Daoy (cell line): ENCODE measurements at regions not wholly inside any gene's neighbourhood (a gene's known extent, or its start where the extent isn't known, plus 50 kb on each side); places are given as distances from the start of the nearest gene placed in this dataset.

Source experiments
- DNase-seq: peaks from one replicate; pipeline ENCODE4 v3.0.0-alpha.2; 2015; ENCODE audit warnings: low read depth

DNA sequence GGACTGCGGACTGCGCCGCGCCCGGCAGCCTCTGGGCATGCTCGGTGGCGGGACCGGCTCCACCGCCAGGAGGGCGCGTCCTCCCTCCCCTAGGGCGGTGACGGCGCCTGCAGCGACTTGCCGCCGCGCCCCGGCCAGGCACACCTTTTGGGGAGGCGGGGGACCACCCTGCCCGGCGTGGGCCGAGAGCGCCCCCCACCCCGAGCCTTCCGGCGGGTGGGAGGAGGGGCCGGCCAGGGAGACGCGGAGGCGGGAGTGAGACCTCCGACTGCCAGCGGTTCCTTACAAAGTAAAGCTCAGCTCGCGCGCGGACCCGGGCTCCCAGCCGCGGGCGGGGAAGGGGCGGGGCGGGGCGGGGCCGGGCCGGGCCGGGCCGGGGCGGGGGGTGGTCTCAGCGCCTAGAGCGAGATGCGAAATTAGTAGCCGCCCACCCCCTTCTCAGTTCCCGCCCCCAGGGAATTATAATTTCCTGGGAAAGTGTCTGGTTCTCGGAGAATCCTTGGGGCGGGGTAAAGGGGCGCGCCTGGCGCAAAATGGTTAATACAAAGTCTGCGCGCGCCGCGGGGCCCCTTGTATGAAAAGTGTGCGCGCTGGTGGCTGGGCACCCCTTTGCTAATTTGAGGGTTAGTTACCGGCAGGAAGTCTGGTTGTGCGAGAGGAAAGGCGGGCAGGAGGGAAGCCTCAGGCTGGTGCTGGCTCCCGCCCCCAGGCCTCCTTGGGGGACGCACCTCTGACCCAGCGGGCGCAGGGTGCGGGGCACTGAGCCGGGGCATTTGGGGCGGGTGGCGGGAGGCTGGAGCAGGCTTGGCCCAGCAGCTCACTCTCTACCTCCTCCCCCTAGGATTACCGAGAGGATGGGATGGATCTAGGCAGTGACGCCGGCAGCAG is 224.8 kb upstream of the IL12A start:
- peak; percentile 94 for DNase-seq

DNA sequence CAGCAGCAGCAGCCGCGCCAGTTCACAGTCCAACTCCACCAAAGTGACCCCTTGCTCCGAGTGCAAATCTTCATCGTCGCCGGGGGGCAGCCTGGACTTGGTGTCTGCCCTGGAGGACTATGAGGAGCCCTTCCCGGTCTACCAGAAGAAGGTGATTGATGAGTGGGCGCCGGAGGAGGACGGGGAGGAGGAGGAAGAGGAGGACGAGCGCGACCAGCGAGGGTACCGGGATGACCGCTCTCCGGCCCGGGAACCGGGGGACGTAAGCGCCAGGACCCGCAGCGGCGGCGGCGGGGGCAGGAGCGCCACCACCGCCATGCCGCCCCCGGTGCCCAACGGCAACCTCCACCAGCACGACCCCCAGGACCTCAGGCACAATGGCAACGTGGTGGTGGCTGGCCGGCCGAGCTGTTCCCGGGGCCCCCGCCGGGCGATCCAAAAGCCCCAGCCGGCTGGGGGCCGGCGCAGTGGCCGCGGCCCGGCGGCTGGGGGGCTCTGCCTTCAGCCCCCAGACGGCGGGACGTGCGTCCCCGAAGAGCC is 224.1 kb upstream of the IL12A start:
- no peak for DNase-seq

DNA sequence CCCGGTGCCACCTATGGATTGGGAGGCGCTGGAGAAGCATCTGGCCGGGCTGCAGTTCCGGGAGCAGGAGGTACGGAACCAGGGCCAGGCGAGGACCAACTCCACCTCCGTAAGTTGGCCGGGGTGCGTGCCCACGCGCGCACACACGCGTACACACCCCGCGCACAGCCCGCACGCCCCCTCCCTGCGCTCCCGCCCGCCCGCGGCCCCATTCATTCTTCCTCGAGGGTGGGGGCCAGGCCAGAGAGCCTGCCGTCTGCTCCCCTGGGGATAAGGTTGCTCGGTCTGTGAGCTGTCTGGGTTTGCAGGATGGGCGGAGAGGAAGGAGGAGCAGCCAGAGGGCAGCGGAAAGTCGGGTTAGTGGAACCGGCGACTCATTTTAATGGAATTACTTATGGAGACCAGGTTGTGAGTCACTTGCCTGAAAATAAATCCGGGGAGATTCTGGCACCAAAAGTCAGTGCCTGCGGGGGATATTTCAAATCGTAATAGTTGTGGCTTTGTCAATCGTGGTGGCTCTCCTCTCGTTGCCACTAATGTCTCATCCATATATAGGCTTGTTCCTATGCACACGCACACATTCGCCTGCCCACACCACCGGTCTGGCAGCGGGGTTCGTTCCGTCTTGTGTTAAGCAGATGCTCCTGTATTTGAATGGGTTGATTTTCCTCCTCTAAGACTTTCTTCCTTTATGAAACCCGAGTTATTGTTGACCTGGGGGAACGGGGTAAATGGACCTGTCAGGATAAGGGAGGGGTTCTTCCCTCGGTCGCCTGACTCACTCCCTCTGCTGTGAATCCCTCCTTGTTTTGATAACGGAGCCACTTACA is 223.4 kb upstream of the IL12A start:
- DNase-seq = peak; percentile 99

DNA sequence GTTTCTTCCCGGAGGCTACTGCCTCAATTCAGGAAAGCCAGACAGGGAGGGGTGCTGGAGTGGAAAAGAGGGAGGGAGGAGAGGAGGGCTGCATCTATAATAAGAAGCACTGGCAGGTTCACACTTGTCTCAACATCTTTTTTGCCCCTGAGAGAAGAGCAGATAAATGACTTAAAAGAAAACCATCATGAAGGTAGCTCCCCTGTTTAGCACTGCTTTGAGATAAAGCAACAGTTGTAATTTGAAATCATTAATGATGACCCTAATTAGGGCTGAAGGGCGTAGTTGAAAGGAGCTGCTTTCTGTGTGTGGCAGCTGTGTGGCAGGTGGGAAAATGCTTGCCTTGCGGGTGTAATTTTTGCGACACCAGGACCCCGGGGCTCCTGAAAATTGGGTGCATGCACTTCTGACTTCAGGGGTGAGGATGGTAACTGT is 222.8 kb upstream of the IL12A start:
- DNase-seq = no peak

DNA sequence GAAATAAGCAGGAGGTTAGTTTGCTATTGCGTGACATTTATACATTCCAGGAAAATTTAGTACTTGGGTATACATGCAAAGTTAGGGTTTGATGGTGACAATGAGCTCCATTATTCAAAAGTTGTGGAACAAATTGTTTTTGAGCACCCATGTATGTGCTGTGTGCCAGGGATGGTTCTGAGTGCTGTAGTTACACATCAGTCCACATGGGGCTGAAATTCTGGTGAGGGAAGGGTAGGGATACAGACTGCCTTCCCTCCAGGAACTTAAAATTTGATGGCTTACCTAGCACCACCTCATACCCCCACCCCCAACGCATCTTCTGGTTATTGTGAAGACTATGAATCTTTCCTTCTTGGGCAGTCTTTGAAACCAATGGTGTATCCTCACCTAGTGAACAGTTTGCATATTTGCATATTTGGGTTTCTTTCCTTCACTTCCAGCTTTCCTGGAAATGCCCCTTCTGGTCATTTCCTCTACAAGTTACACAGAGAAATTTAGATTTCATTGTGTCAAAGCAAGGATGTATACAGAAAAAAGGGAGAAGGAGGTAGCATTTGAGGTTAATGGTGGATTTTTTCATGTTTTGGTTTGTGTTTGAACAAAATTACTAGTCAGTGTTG is 222.0 kb upstream of the IL12A start:
- peak; percentile 72 for DNase-seq

DNA sequence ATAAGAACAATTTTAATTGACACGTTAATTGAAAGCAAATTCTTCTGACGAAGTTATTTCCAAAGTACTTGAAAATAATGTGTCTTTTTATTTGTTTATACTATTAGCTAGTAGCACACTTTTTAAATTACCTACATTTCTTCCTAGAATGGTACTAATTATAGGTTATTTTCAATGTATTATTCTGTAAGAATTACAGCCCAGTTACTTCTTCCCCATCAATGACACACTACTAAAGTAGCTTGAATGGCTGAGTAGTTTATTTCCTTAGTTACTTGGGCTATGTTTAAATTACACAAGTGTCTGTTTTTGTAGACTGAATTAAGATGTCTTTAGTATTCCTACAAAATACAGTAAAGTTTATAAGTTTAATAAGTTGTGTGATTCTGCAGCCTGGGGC is 217.6 kb upstream of the IL12A start:
- no peak for DNase-seq

DNA sequence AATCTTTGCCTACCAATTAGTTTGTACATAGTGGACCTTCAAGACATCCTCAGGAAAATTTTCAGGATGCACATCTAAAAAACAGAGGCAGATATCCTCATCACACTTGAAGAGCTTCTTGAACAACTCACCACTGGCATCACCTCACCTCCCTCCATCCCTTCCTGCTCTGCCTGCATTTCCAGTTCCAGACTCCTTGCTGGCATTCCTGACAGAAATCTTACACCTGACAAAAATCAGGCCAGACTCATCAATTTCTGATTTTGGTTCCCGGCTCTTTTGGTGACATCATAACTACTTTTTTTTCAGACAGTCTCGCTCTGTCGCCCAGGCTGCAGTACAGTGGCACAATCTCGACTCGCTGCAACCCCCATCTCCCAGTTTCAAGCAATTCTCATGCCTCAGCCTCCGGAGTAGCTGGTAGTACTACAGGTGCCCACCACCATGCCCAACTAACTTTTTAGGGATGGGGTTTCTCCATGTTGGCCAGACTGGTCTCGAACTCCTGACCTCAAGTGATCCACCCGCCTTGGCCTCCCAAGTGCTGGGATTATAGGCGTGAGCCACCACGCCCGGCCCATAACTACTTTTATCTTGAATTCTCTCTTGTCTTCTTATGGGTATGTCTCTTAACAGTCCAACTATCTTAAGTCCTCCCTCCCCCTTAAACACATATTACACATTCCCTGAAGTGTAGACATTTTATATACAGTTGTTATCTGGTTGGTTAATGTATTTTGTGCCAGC is 216.6 kb upstream of the IL12A start:
- no peak for DNase-seq

DNA sequence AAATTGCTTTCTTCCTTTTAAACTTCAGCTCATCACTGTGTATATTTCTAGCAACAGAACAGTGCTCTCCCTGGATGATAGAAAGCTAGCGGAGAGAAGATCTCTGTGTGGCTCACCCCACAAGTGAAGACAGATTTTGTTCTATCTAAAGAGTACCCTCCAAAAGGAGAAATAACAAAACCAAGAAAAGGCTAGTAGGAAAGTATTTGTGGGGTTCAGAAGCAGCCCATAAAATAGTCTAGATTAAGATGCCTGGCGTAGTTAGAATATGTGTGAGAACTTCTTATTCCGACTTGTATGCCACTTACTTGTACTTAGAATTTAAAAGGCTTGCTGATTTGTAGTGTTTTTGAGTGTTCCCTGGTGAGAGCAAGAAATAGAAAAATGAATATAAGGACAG is 214.9 kb upstream of the IL12A start:
- no peak for DNase-seq

DNA sequence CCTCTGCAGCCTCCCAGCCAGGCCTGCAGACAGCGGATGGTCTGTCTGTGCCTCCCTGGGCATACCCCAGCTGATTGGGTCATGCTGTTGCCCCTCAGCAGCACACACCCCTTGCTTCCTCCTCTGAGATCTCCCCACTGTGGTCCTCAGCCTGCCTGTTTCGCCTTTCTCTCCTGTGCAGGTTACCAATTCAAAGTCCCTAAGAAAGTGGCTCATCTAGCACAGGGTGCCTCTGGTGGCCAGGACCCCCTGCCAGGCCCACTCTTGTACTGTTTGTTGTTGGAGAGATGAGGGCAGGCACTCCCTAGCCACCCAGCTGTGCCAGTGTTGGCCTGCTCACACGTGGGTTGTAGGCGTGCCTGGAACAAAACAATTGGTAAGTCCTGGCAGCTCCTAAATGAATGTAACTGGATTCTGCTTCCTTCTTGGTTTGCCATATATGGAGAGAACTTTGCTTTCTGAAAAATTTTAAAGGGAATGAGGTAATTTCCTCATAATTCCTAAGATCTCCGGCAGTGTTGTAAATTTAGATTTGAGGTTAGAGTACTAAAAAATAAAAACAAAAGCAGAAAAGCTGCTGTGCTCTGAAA is 213.2 kb upstream of the IL12A start:
- peak; percentile 86 for DNase-seq

DNA sequence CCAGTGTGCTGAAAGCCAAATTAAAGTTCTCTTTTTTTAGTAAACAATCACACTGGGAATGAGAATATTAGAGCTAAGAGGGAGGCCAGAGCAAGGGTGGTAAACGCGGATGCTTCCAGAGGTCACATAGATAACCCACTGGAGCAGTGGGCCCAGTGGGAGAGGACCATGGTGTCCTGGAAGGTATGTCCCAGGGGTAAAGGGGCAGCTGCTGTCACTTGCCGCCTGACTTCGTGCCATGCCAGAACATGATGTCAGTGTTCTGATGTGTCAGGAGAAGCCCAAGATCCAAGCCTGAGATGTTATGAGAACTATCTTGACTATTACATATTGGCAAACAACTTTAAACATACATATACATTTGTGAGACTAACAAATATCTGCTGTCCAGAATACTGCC is 211.9 kb upstream of the IL12A start:
- no peak for DNase-seq

DNA sequence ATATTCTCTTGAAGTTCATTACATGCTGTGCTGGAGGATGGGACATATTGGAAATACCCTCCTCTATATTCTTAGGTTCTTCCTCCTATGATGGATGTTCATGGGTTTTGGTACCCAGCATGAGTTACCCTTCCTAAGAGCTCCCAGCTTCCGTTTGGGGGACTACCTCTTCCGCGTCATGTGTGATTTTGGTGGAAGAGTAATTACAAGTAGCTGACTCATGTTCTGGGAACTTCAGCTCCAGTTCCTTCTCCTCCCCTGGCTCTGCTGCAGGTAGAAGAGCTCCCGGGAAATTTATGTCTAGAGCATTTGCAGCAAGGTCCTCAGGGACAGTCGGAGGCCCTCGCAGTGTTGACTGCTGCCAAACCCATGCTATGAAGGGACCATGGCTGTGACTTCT is 208.8 kb upstream of the IL12A start:
- DNase-seq = peak; percentile 65

DNA sequence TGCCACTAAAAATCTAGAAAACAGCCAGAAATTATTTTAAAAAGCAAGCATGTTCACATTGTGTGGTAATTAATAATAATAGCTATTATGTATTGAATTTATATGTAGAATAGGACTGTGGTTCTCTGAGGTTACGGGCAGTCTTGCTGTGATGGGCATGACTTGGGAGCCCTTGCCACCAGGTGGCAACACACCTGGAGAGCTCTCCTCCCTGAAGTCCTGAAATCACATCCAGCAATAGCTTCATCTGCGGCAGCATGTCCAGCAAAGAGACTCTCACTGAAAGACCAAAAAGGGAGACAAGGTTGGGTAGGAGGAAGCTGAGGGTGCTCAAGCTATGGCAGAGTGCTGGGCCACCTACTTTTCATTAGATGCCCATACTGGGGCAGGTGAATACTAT is 206.8 kb upstream of the IL12A start:
- DNase-seq = no peak

DNA sequence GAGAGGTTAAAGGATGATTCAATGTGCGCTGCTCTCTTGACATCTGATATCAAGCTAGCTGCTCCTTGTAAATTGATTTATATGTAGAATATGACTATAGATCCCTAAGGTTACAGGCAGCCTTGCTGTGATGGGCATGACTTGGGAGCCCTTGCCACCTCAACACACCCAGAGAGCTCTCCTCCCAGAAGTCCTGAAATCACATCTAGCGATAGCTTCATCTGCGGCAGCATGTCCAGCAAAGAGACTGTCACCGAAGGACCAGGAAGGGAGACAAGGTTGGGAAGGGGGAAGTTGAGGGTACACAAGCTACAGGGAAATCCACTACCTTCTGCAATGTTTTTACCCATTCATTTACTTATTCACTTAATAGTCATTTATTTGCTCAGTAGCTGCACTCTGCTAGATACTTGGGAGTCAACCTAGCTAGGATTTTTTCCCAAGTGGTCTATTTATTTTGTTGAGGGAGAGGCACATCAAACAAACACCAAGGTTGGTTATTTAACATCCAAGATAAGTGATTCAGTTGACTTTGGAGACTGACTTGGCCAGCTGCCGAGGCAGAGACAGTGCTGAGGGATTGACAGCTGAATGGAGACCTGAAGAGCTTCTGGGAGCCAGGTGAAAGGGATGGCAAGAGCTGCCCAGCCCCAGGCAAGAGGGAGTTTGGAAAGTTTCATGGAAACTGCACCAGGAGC is 205.8 kb upstream of the IL12A start:
- no peak for DNase-seq

DNA sequence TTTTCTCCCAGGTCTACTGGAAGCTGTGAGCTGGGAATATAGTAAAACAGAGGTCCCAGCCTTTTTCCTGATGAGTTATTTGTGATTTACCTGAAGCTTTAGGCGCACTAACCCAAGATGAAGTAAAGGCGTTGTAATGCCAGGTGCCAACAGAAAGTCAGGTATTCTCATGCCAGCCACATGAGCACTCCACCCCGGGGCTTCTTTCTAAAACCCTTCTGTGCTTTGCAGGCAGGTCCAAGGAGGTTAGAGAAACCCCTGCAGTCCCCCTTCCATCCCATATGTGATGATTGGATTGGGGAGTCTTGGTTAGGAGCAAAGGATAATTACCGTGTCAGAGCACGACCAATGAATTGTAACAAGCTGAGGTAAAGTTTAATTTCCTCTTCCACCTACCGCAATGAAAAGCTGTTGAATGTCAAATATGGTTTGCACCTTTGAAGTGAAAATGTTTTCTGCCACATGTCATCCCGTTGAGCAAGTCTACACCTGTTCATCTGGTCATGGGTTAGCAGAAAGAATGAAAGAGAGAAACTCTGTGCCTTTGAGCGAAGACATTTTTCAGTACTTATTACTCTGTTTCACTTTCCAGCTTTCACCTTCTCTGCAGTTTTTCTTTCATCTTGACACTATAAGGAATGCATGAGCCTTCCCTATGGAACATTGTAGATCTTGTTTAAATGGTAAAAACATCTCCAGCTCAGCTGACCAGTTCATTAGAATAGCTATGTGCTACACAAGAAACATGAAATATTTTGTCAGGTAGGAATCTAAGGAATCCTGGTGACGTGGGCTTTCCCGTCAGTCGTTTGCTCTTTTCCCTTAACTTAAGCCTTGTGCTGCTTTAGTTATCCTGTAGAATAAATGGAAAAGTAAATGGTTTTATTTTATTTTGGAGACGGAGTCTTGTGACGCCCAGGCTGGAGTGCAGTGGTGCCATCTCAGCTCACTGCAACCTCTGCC is 204.6 kb upstream of the IL12A start:
- DNase-seq = no peak

DNA sequence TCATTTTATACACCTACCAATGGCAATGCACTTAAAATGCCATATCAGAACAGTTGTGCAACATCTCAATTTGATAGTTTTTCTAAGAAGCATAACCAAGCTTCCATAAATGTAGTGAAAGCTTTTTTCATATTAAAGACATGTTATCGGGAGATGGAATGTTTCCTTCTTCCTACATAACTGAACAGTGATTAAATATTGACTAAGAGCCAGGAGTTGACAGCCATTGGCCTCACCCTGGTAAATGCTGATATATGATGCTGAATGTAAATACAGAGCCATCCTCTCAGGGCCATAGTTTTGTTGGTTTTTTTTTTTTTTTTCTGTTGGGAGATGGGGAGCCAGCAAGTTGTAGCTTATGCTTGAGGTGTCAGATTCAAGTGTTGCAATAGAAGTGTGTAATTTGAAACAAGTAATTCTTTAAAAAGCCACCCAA is 203.3 kb upstream of the IL12A start:
- peak; percentile 44 for DNase-seq

DNA sequence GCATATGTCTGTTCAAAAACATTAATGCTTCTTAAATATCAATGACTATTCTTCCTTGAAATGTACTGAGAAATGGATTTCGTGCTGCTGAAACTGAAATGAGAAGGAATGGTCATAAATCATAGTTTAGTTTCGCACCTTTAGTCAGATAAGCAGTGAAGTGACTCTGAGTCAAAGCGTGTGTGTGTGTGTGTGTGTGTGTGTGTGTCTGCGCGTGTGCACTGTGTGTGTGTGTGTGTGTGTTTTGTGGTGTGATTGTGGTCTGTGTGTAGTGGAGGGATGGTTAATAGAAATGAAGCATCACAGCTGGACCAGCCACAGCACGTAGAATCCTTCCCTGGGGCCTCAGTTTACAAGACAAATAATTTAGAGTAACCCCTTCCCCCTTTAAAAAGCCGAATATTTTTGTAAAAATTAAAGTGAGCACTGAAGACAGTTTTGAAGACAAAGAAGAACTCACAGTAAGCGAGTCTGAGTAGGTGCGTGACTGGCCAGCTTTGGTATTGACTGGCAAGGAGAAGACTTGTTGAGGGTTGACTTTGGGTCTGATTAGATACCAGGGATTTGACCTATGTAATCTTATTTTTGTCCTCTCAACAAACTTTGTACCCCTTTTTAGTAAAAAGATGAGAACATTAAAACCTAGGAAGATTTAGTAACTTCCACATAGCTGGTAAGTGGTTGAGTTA is 202.0 kb upstream of the IL12A start:
- peak; percentile 57 for DNase-seq

DNA sequence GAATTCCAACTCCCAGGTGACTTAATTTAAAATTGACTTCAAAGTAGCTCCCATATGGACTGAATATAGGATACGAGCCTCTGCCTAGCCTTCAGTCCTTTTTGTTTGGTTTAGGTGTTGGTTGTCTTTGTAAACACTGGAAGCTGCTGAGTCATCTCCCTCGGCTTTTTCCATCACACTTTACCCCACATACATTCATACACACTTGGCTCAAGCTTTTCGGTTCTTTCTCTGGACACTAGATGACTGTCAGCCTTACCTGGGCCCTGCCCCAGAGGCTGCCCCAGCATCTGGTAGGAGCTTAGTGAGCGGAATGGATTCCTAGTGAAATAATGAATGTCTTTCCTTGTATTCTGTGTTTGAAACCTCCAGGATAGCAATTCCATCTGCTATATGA is 201.5 kb upstream of the IL12A start:
- peak; percentile 87 for DNase-seq

DNA sequence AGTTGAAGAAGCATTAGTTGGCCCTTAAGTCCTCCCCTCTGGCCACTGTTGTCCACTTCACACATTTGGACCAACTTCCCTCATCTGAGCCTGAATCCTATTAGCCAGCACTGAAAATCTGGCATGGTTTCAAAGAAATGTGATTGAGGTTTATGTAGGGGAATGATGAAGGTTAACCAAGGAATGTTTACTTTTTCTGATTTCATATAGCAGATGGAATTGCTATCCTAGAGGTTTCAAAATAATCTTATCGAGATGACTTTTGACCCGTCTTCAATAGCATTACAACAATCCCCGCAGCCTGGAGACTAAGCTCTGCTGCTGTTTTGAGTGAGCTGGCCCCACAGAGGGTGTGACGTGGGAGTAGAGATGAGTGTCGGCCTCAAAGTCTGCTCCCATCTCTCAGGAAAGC is 200.8 kb upstream of the IL12A start:
- DNase-seq = peak; percentile 71

DNA sequence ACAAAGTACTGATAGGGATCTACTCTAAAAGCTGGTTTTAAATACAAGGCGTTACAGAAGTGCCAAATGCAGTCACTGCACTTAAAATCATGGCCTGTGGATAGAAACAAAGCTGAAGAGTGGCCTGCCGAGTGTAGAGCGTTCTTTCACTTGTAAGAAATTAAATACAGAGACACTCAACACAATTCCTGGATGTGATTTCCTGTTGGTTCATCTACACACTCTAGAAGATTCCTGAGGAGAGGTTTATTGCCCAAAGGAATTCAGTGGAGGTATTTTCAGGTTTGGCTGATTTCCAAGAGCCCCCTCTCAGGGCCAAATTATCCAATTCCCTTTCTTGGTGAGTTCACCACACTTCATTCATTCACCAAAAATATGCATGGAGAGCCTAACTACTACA is 200.3 kb upstream of the IL12A start:
- DNase-seq = peak; percentile 48
